Naive thymus-derived CD8-positive, alpha-beta T cell (primary cell): ENCODE measurements at regions not wholly inside any gene's neighbourhood (a gene's known extent, or its start where the extent isn't known, plus 50 kb on each side); places are given as distances from the start of the nearest gene placed in this dataset.

Experiments
- ATAC-seq, 2 donors: fragments of 150-1000 bp; cut with Tn5 transposase in 1 of 2; sonication (Bioruptor Pico), chemical (Tn5 transposase) in 1 of 2; 1 replicate in 1 of 2; 2 replicates in 1 of 2; pipeline ENCODE4 v1.10.0; 2021; ENCODE audit warnings: mild to moderate bottlenecking in 2 of 2, moderate library complexity in 2 of 2
- POLR2A ChIA-PET: fragments of 350-600 bp; sonication (Branson Sonifier 250); formaldehyde crosslinking; loops from one replicate; lab custom pipeline; 2021; ENCODE audit warnings: antibody characterized with exemption; lab: Charles Lee
- DNase-seq, 10 donors: peaks; one replicate each; pipeline versions ENCODE4 v3.0.0 to v3.0.0-alpha.2; 2020 to 2022
- H3K27ac Mint-ChIP-seq, 10 donors: one replicate each; pipeline ENCODE4 v1.8.0; 2020 to 2022; ENCODE audit warnings: mild to moderate bottlenecking in 10 of 10, mixed read lengths in 10 of 10, moderate library complexity in 4 of 10, inconsistent platforms in 1 of 10
- H3K27me3 Mint-ChIP-seq, 5 donors: one replicate each; pipeline ENCODE4 v1.8.0; 2021 to 2022; ENCODE audit warnings: mixed read lengths in 5 of 5
- H3K36me3 Mint-ChIP-seq, 3 donors: one replicate each; pipeline ENCODE4 v1.8.0; 2020 to 2022; ENCODE audit warnings: mixed read lengths in 3 of 3, mild to moderate bottlenecking in 2 of 3, inconsistent platforms in 1 of 3
- H3K4me1 Mint-ChIP-seq, 4 donors: one replicate each; pipeline ENCODE4 v1.8.0; 2021 to 2022; ENCODE audit warnings: mixed read lengths in 4 of 4
- H3K4me3 Mint-ChIP-seq, 10 donors: one replicate each; pipeline ENCODE4 v1.8.0; 2020 to 2022; ENCODE audit warnings: mild to moderate bottlenecking in 10 of 10, mixed read lengths in 10 of 10, moderate library complexity in 6 of 10, inconsistent platforms in 1 of 10
- H3K9me3 Mint-ChIP-seq, 9 donors: one replicate each; pipeline ENCODE4 v1.8.0; 2020 to 2022; ENCODE audit warnings: mixed read lengths in 9 of 9, mild to moderate bottlenecking in 3 of 9, inconsistent platforms in 1 of 9, moderate library complexity in 1 of 9

GRCh38 chr21:36642777-36643176 lies 56.1 kb upstream of the SIM2 start:
- no peak overlapping the region for H3K4me3 Mint-ChIP-seq
- peaks cover 0 to 20% (median 9%) of the 10 kb centered on the region in 4 donors for H3K4me1 Mint-ChIP-seq
- POLR2A ChIA-PET: no interaction called here
- no peak for DNase-seq
- H3K27me3 Mint-ChIP-seq: peaks cover 0 to 23% (median 4%) of the 10 kb centered on the region in 5 donors
- H3K27ac Mint-ChIP-seq: no peak overlapping the region
- H3K36me3 Mint-ChIP-seq: peaks cover 0 to 8% (median 0%) of the 10 kb centered on the region in 3 donors
- ATAC-seq: no peak
- peaks cover 0 to 9% (median under 1%) of the 10 kb centered on the region in 9 donors for H3K9me3 Mint-ChIP-seq

- H3K27ac Mint-ChIP-seq: no peak overlapping the region
- peaks cover 0 to 23% (median 4%) of the 10 kb centered on the region in 5 donors for H3K27me3 Mint-ChIP-seq
- POLR2A ChIA-PET: no interaction called here
- ATAC-seq: no peak
- H3K9me3 Mint-ChIP-seq: peaks cover 0 to 4% (median 0%) of the 10 kb centered on the region in 9 donors
- peaks cover 0 to 20% (median 9%) of the 10 kb centered on the region in 4 donors for H3K4me1 Mint-ChIP-seq
- no peak for DNase-seq
- H3K36me3 Mint-ChIP-seq: peaks cover 0 to 6% (median 0%) of the 10 kb centered on the region in 3 donors
- H3K4me3 Mint-ChIP-seq: no peak overlapping the region
Measured at GRCh38 chr21:36643374-36644250, 55.3 kb upstream of the SIM2 start.

DNA sequence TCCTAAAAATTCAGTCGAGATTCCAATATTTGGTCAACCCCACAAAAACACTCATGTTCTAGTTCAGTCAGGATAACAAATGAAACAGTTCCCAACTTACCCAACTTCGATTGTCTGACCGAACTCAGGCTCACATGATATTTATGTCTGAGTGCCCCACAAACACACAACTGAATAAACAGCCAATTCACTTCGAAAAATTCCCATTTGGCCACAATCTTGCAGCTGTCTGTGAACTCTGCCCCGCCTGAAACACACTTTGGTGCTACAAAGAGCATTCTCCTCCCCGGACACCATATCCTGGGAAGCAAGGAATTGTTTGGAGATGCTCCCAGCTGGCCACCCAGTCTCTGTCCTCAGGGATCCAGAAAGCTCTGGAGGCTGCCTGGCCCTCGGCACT lies 52.9 kb upstream of the SIM2 start:
- H3K27me3 Mint-ChIP-seq: peaks cover 0 to 16% (median 2%) of the 10 kb centered on the region in 5 donors
- POLR2A ChIA-PET: no interaction called here
- H3K27ac Mint-ChIP-seq: no peak overlapping the region
- DNase-seq: no peak
- no peak for ATAC-seq
- no peaks in the 10 kb centered on the region for H3K36me3 Mint-ChIP-seq
- H3K4me3 Mint-ChIP-seq: no peak overlapping the region
- H3K9me3 Mint-ChIP-seq: peaks cover 0 to 3% (median 0%) of the 10 kb centered on the region in 9 donors
- H3K4me1 Mint-ChIP-seq: peaks cover 0 to 6% (median 3%) of the 10 kb centered on the region in 4 donors

GRCh38 chr21:36646645-36647044 lies 52.3 kb upstream of the SIM2 start:
- no peak for ATAC-seq
- H3K36me3 Mint-ChIP-seq: no peaks in the 10 kb centered on the region
- peaks cover 0 to 6% (median 3%) of the 10 kb centered on the region in 4 donors for H3K4me1 Mint-ChIP-seq
- DNase-seq: no peak
- POLR2A ChIA-PET: no interaction called here
- peaks cover 0 to 18% (median 3%) of the 10 kb centered on the region in 5 donors for H3K27me3 Mint-ChIP-seq
- no peak overlapping the region for H3K4me3 Mint-ChIP-seq
- H3K27ac Mint-ChIP-seq: peak overlapping the region in 1 of 10 donors; percentile 88
- peaks cover 0 to 4% (median 0%) of the 10 kb centered on the region in 9 donors for H3K9me3 Mint-ChIP-seq

- no peak for ATAC-seq
- POLR2A ChIA-PET: interaction anchor here (0.7 kb wide), 1 partner anchor 208 kb away, joined by 3 read pairs; no protein-coding TSS in a partner anchor
- peaks cover 0 to 18% (median 4%) of the 10 kb centered on the region in 5 donors for H3K27me3 Mint-ChIP-seq
Measured at GRCh38 chr21:36647279-36648093, 51.4 kb upstream of the SIM2 start.

More at GRCh38 chr21:36647279-36648093, 51.4 kb upstream of the SIM2 start:
- peaks cover 0 to 6% (median 3%) of the 10 kb centered on the region in 4 donors for H3K4me1 Mint-ChIP-seq
- no peaks in the 10 kb centered on the region for H3K36me3 Mint-ChIP-seq
- H3K27ac Mint-ChIP-seq: peak overlapping the region in 1 of 10 donors; percentile 65
- H3K9me3 Mint-ChIP-seq: peaks cover 0 to 4% (median 0%) of the 10 kb centered on the region in 9 donors
- no peak for DNase-seq
- H3K4me3 Mint-ChIP-seq: no peak overlapping the region
